K562 (cell line): ENCODE measurements at regions not wholly inside any gene's neighbourhood (a gene's known extent, or its start where the extent isn't known, plus 50 kb on each side); places are given as distances from the start of the nearest gene placed in this dataset.

ENCODE experiments used
- ATAC-seq: fragments of 200-7000 bp; cut with Tn5 transposase; 3 replicates; pipeline ENCODE4 v1.9.1; 2020; ENCODE audit warnings: moderate library complexity
- BruUV-seq: library from RNA; stranded (reverse); fragments of 400-500 nt; replicated peaks from 2 replicates; lab custom pipeline; 2021; lab: Mats Ljungman, UMichigan
- CTCF ChIA-PET: fragments of 300-600 bp; formaldehyde crosslinking; extraction: SDS; loops from one replicate; lab custom pipeline; 2021; ENCODE audit warnings: low intra/inter-chr PET ratio; lab: Yijun Ruan, JAX
- POLR2A ChIA-PET: fragments of 300-600, 350-650 bp; sonication (Branson Sonifier 250); formaldehyde crosslinking; extraction: SDS; loops from one replicate; lab custom pipeline; 2021; ENCODE audit warnings: antibody characterized with exemption, inconsistent platforms; lab: Yijun Ruan, JAX
- DNase-seq, 4 experiments: peaks; one replicate each; pipeline versions ENCODE4 v3.0.0 to v3.0.0-alpha.2; 2011 to 2018; ENCODE audit warnings: low spot score in 3 of 4, mixed read lengths in 3 of 4; ENCODE audit errors: extremely low read depth in 1 of 4
- FAIRE-seq: peaks from 2 replicates; lab custom pipeline; 2011; peaks lifted over from hg19 to GRCh38; lab: Jason Lieb, UNC
- H2AFZ ChIP-seq: 2 replicates; pipeline ENCODE4 v1.6.0; 2011; ENCODE audit warnings: low read depth, low read length, control low read depth, inconsistent platforms
- H3K27ac ChIP-seq: fragments of 200-600 bp; 3 replicates; pipeline ENCODE4 v1.8.0; 2011; ENCODE audit warnings: low read depth, mild to moderate bottlenecking, control low read depth, inconsistent platforms, low read length, moderate library complexity, mixed read lengths; ENCODE audit errors: extremely low read depth
- H3K27me3 ChIP-seq, 2 experiments: fragments of 300-600 bp in 1 of 2; 2 replicates in 1 of 2; 3 replicates in 1 of 2; pipeline versions ENCODE4 v1.6.0 to v1.8.0; 2011; ENCODE audit warnings: inconsistent platforms in 2 of 2, low read length in 2 of 2, mild to moderate bottlenecking in 1 of 2, mixed read lengths in 1 of 2, moderate library complexity in 1 of 2; ENCODE audit not compliant: control insufficient read depth in 2 of 2, insufficient read depth in 2 of 2
- H3K36me3 ChIP-seq: fragments of 300-600 bp; 3 replicates; pipeline ENCODE4 v1.8.0; 2011; ENCODE audit warnings: mild to moderate bottlenecking, low read length, inconsistent platforms; ENCODE audit not compliant: control insufficient read depth, insufficient read depth
- H3K4me1 ChIP-seq, 2 experiments: fragments of 200-600 bp in 1 of 2; replicated peaks in 1 of 2; 2 replicates in 1 of 2; 3 replicates in 1 of 2; pipeline versions ENCODE4 v1.5.1 to v1.8.0; 2011; ENCODE audit warnings: inconsistent platforms in 2 of 2, low read length in 2 of 2, mild to moderate bottlenecking in 1 of 2, mixed read lengths in 1 of 2, moderate library complexity in 1 of 2; ENCODE audit not compliant: control insufficient read depth in 2 of 2, insufficient read depth in 2 of 2
- H3K4me2 ChIP-seq: 2 replicates; pipeline ENCODE4 v1.6.1; 2011; ENCODE audit warnings: low read length, control low read depth, inconsistent platforms, mixed read lengths; ENCODE audit not compliant: insufficient read depth
- H3K4me3 ChIP-seq: fragments of 200-600 bp; sonication (generic), shearing (Covaris generic); 2 replicates; pipeline ENCODE4 v1.5.1; 2016; ENCODE audit warnings: control low read depth, inconsistent platforms
- H3K79me2 ChIP-seq: fragments of 200-600 bp; 3 replicates; pipeline ENCODE4 v1.8.0; 2011; ENCODE audit warnings: low read length, inconsistent platforms; ENCODE audit not compliant: control insufficient read depth, insufficient read depth
- H3K9ac ChIP-seq, 2 experiments: 2 replicates each; pipeline versions ENCODE4 v1.6.0 to v1.6.1; 2011; ENCODE audit warnings: low read depth in 2 of 2, low read length in 2 of 2, control low read depth in 1 of 2, inconsistent platforms in 1 of 2, mild to moderate bottlenecking in 1 of 2, mixed read lengths in 1 of 2; ENCODE audit not compliant: insufficient read depth in 1 of 2
- H3K9me1 ChIP-seq: one replicate; pipeline ENCODE4 v1.6.0; 2011; ENCODE audit warnings: inconsistent platforms, mild to moderate bottlenecking, low read length, moderate library complexity; ENCODE audit not compliant: control insufficient read depth, insufficient read depth
- H3K9me3 ChIP-seq: replicated peaks from 2 replicates; pipeline ENCODE4 v1.5.1; 2011; ENCODE audit warnings: low read depth, low read length, inconsistent platforms; ENCODE audit not compliant: control insufficient read depth, insufficient read depth
- H4K20me1 ChIP-seq: replicated peaks from 2 replicates; pipeline ENCODE4 v1.6.1; 2011; ENCODE audit warnings: low read length, inconsistent platforms, mixed read lengths; ENCODE audit not compliant: control insufficient read depth, insufficient read depth
- ARID1B ChIP-seq: fragments of 450-650 bp; IDR thresholded peaks from 2 replicates; pipeline ENCODE4 v1.6.1; 2016; ENCODE audit warnings: antibody characterized with exemption, mild to moderate bottlenecking, inconsistent platforms
- FOXA1 ChIP-seq: fragments of 450-650 bp; IDR thresholded peaks from 2 replicates; pipeline ENCODE4 v1.6.1; 2016; ENCODE audit warnings: mild to moderate bottlenecking, borderline replicate concordance
- HDAC8 ChIP-seq: fragments of 450-650 bp; IDR thresholded peaks from 2 replicates; pipeline ENCODE4 v1.6.1; 2016; ENCODE audit warnings: mild to moderate bottlenecking, missing genetic modification characterization, moderate library complexity, missing compliant biosample characterization
- KAT2B ChIP-seq: IDR thresholded peaks from one replicate; pipeline ENCODE4 v1.6.1; 2012; ENCODE audit warnings: low read depth, mild to moderate bottlenecking, control low read depth, inconsistent platforms, low read length, moderate library complexity
- OTX1 ChIP-seq: fragments of 450-650 bp; formaldehyde crosslinking; IDR thresholded peaks from 2 replicates; pipeline ENCODE4 v1.4.0; 2022; ENCODE audit warnings: mild to moderate bottlenecking
- TGIF2 ChIP-seq: sonication (generic); formaldehyde crosslinking; IDR thresholded peaks from 2 replicates; pipeline ENCODE4 v1.8.1; 2022; ENCODE audit warnings: mild to moderate bottlenecking, missing genetic modification reagents, moderate library complexity
- TRIM24 ChIP-seq, 2 experiments: fragments of 450-650 bp; IDR thresholded peaks; 2 replicates each; pipeline ENCODE4 v1.6.1; 2016
- WGBS: fragments of 100-300 bp; shearing (Covaris generic); methylation state at CpG from one replicate; pipeline ENCODE4 v1.1.6; 2016; ENCODE audit warnings: low coverage, mixed read lengths; ENCODE audit not compliant: insufficient coverage; ENCODE audit errors: missing lambda C conversion rate; 5-methylcytosine and 5-hydroxymethylcytosine counted together
- in situ Hi-C: fragments of 300-500 bp; cut with MboI; formaldehyde crosslinking; loops from 4 replicates; pipeline ENCODE4 v1.15.0; 2018; ENCODE audit warnings: inconsistent platforms, mixed read lengths
- intact Hi-C: fragments of 100-400 bp; cut with micrococcal nuclease; formaldehyde crosslinking; loops from 2 replicates; pipeline ENCODE4 v1.14.2; 2022
- TF ChIP-seq, protein P1 (sequence below): fragments of 250-450 bp; sonication (Bioruptor Pico); IDR thresholded peaks from 2 replicates; pipeline ENCODE4 v1.4.0; 2020; ENCODE audit warnings: mild to moderate bottlenecking

DNA sequence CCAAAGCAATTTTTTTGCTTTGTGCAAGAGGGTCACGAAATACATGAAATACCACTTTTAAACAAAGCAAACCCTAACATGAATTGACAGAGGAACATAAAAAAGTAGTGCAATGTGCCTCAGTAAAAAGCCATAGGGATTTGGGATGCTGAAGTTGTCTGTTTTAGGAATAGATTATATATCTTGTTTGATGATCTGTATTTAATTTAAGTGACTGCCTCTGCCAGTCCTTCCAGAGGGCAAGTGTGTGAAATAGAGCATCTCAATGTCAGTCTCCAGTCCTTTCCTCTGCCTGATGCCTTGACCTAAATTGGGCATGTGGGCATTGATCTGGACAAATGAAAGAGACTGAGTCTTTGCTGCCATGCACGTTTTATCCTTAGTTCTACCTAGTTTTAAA lies 222.8 kb downstream of the PTPRC start:
- Histone ChIP-seq H3K36me3 (no peaks in the 10 kb centered on the region), H3K27me3 (no peaks in the 10 kb centered on the region), H3K9me1 (no peaks in the 10 kb centered on the region), H3K27ac (no peak overlapping the region), H4K20me1 (no peaks in the 10 kb centered on the region), H3K79me2 (no peaks in the 10 kb centered on the region), H3K4me1 (no peaks in the 10 kb centered on the region), H3K4me3 (no peak overlapping the region), H3K9ac (no peak overlapping the region), H3K9me3 (no peaks in the 10 kb centered on the region), H2AFZ (no peak overlapping the region), H3K4me2 (no peak overlapping the region)
- no TSS peak for BruUV-seq
- POLR2A ChIA-PET: no interaction called here
- CTCF ChIA-PET: no interaction called here
- intact Hi-C loops: no loop called here
- WGBS: 0% methylated on average over 2 of the region's 2 CpGs
- TF ChIP-seq HDAC8 (tag) (no peak), FOXA1 (no peak), TGIF2 (CRISPR knock-in tag) (no peak), KAT2B (no peak), OTX1 (CRISPR knock-in tag) (no peak), ARID1B (no peak), TRIM24 (IDR thresholded peaks at IDR 0.05) (no peak)
- TF ChIP-seq, protein P1, sequence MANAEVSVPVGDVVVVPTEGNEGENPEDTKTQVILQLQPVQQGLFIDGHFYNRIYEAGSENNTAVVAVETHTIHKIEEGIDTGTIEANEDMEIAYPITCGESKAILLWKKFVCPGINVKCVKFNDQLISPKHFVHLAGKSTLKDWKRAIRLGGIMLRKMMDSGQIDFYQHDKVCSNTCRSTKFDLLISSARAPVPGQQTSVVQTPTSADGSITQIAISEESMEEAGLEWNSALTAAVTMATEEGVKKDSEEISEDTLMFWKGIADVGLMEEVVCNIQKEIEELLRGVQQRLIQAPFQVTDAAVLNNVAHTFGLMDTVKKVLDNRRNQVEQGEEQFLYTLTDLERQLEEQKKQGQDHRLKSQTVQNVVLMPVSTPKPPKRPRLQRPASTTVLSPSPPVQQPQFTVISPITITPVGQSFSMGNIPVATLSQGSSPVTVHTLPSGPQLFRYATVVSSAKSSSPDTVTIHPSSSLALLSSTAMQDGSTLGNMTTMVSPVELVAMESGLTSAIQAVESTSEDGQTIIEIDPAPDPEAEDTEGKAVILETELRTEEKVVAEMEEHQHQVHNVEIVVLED: no peak
- in situ Hi-C loops: no loop called here
- FAIRE-seq (no peak), DNase-seq (no peak), ATAC-seq (no peak)
